Calu3 (cell line): ENCODE measurements at regions not wholly inside any gene's neighbourhood (a gene's known extent, or its start where the extent isn't known, plus 50 kb on each side); places are given as distances from the start of the nearest gene placed in this dataset.
"Not testable (repeated sequence)": the region's sequence is repeated elsewhere in the genome, so short reads cannot be mapped to it uniquely, and the experiment has no call there.

Experiments used
- BruUV-seq: library from RNA; stranded (reverse); fragments of 400-500 nt; replicated peaks from 2 replicates; lab custom pipeline; 2021; lab: Mats Ljungman, UMichigan
- CTCF ChIA-PET: fragments of 300-600 bp; sonication (Branson Sonifier 250); formaldehyde crosslinking; loops from one replicate; lab custom pipeline; 2022; ENCODE audit warnings: antibody characterized with exemption; lab: Charles Lee
- DNase-seq: peaks from one replicate; pipeline ENCODE4 v3.0.0; 2022
- H3K27ac Mint-ChIP-seq: one replicate; pipeline ENCODE4 v1.8.0; 2022; ENCODE audit warnings: mixed read lengths; ENCODE audit not compliant: unreplicated experiment
- H3K27me3 Mint-ChIP-seq: one replicate; pipeline ENCODE4 v1.8.0; 2022; ENCODE audit warnings: mixed read lengths; ENCODE audit not compliant: unreplicated experiment
- H3K36me3 Mint-ChIP-seq: one replicate; pipeline ENCODE4 v1.8.0; 2022; ENCODE audit warnings: mild to moderate bottlenecking, moderate library complexity, mixed read lengths; ENCODE audit not compliant: insufficient read depth, unreplicated experiment
- H3K4me1 Mint-ChIP-seq: one replicate; pipeline ENCODE4 v1.8.0; 2022; ENCODE audit warnings: mild to moderate bottlenecking, low read depth, mixed read lengths; ENCODE audit not compliant: unreplicated experiment
- H3K4me3 Mint-ChIP-seq: one replicate; pipeline ENCODE4 v1.8.0; 2022; ENCODE audit warnings: mild to moderate bottlenecking, low read depth, moderate library complexity, mixed read lengths; ENCODE audit not compliant: unreplicated experiment
- H3K9me3 Mint-ChIP-seq: one replicate; pipeline ENCODE4 v1.8.0; 2022; ENCODE audit warnings: low read depth, mixed read lengths; ENCODE audit not compliant: unreplicated experiment
- CTCF ChIP-seq: fragments of 200-600 bp; IDR thresholded peaks from one replicate; pipeline ENCODE4 v1.8.0; 2022; ENCODE audit warnings: antibody characterized with exemption; ENCODE audit not compliant: unreplicated experiment
- intact Hi-C: fragments of 100-400 bp; cut with micrococcal nuclease; formaldehyde crosslinking; loops from one replicate; pipeline ENCODE4 v1.10.0; 2022; ENCODE audit not compliant: unreplicated experiment

DNA sequence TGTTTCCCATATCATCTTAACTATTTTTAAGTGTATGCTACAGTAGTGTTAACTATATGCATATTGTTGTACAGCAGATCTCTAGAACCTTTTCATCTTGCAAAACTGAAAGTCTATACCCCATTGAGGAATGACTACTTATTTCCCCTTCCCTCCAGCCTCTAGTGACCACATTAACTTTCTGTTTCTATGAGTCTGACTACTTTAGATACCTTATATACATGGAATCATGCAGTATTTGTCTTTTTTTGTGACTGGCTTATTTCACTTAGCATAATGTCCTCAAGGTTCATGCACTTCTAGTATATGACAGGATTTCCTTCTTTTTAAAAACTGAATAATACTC, 96.5 kb upstream of the BTG3 start:
- CTCF ChIA-PET: no interaction called here
- no peaks in the 10 kb centered on the region for H3K4me1 Mint-ChIP-seq
- H3K27me3 Mint-ChIP-seq: peaks cover 14% of the 10 kb centered on the region
- no peaks in the 10 kb centered on the region for H3K36me3 Mint-ChIP-seq
- no TSS peak for BruUV-seq
- TF ChIP-seq CTCF: no peak
- peaks cover 2% of the 10 kb centered on the region for H3K9me3 Mint-ChIP-seq
- DNase-seq: no peak
- intact Hi-C loops: no loop called here
- no peak overlapping the region for H3K4me3 Mint-ChIP-seq
- no peak overlapping the region for H3K27ac Mint-ChIP-seq

DNA sequence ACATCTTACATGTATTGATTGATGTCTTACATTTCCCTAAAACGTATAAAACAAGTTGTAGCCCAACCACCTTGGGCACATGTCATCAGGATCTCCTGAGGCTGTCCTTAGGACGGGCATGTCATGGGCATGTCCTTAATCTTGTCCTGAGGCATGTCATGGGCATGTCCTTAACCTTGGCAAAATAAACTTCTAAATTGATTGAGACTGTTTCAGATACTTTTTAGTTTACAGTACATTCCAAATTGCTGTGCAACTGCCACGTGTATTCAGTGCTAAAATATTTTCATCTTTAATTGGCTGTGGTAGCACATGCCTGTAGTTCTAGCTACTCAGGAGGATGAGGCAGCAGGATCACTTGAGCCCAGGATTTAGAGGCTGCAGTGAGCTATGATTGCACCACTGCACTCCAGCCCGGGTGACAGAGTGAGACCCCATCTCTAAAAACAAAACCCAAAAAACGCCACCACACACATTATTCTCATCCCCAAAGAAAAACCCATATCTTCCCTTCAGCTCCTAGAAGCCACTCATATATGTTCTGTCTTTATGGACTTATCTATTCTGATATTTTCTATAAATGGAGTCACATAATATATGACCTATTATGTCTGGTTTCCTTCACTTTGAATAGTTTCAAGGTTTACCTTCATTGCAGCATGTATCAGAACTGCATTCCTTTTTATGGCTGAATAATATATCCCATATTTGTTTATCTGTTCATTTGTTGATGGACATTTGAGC, 96.0 kb upstream of the BTG3 start:
- intact Hi-C loops: no loop called here
- TF ChIP-seq CTCF: no peak
- no peak for DNase-seq
- no TSS peak for BruUV-seq
- peaks cover 14% of the 10 kb centered on the region for H3K27me3 Mint-ChIP-seq
- H3K36me3 Mint-ChIP-seq: no peaks in the 10 kb centered on the region
- CTCF ChIA-PET: no interaction called here
- H3K4me1 Mint-ChIP-seq: no peaks in the 10 kb centered on the region
- no peak overlapping the region for H3K27ac Mint-ChIP-seq
- H3K4me3 Mint-ChIP-seq: no peak overlapping the region
- H3K9me3 Mint-ChIP-seq: peaks cover 2% of the 10 kb centered on the region

- peaks cover 14% of the 10 kb centered on the region for H3K9me3 Mint-ChIP-seq
- no peak overlapping the region for H3K4me3 Mint-ChIP-seq
- BruUV-seq: no TSS peak
- no peaks in the 10 kb centered on the region for H3K4me1 Mint-ChIP-seq
- TF ChIP-seq CTCF: no peak
- intact Hi-C loops: no loop called here
- H3K36me3 Mint-ChIP-seq: no peaks in the 10 kb centered on the region
- H3K27ac Mint-ChIP-seq: no peak overlapping the region
- no peaks in the 10 kb centered on the region for H3K27me3 Mint-ChIP-seq
- DNase-seq: no peak
- CTCF ChIA-PET: interaction anchor here (0.7 kb wide), 1 partner anchor 11 kb away, joined by 4 read pairs; no protein-coding TSS in a partner anchor
These were observed 87.0 kb upstream of the BTG3 start for GRCh38 chr21:17699524-17700189.

DNA sequence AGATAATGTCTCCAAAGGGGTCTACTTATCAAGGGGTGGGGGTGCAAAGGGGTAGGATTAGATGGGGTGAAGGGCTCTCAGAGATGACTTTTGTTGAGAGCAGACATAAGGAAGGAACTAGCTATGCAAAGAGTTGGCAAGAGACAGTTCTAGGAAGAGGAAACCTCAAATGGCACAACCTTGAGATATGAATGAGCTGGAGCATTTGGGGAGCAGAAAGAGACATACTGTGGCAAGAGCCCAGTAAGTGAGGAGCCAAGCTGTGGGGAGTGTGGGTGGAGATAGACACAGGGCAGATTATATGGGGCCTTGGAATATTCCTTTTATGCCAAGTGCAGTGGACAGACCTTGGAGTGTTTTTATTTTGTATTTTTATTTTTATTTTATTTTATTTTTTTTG, 84.8 kb upstream of the BTG3 start:
- Mint-ChIP-seq H3K36me3 (no peaks in the 10 kb centered on the region), H3K4me3 (no peak overlapping the region), H3K9me3 (peaks cover 13% of the 10 kb centered on the region), H3K27me3 (no peaks in the 10 kb centered on the region), H3K4me1 (no peaks in the 10 kb centered on the region), H3K27ac (no peak overlapping the region)
- intact Hi-C loops: no loop called here
- CTCF ChIA-PET: no interaction called here
- no peak for TF ChIP-seq CTCF
- no peak for DNase-seq
- BruUV-seq: no TSS peak

DNA sequence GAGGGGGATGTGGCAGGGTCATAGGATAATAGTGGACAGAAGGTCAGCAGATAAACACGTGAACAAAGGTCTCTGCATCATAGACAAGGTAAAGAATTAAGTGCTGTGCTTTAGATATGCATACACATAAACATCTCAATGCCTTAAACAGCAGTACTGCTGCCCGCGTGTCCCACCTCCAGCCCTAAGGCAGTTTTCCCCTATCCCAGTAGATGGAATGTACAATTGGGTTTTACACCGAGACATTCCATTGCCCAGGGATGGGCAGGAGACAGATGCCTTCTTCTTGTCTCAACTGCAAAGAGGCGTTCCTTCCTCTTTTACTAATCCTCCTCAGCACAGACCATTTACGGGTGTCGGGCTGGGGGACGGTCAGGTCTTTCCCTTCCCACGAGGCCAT, 81.7 kb upstream of the BTG3 start:
- H3K36me3 Mint-ChIP-seq, BruUV-seq, H3K4me1 Mint-ChIP-seq, H3K4me3 Mint-ChIP-seq, intact Hi-C loops, DNase-seq, CTCF ChIA-PET, H3K27me3 Mint-ChIP-seq, H3K27ac Mint-ChIP-seq: not testable (repeated sequence)
- H3K9me3 Mint-ChIP-seq: peaks cover 11% of the 10 kb centered on the region
